Retinal pigment epithelial cell (primary cell): ENCODE measurements at regions not wholly inside any gene's neighbourhood (a gene's known extent, or its start where the extent isn't known, plus 50 kb on each side); places are given as distances from the start of the nearest gene placed in this dataset.
A peak's percentile ranks its signal among the peaks of the same experiment; 100 is the strongest.

Experiments used
- DNase-seq: peaks from one replicate; pipeline ENCODE4 v3.0.0-alpha.2; 2010; ENCODE audit warnings: low read depth
- H3K4me3 ChIP-seq: 2 replicates; pipeline ENCODE4 v1.5.1; 2011; ENCODE audit warnings: mild to moderate bottlenecking, low read length, control low read depth, moderate library complexity
- CTCF ChIP-seq: conservative IDR thresholded peaks from 2 replicates; pipeline ENCODE4 v1.5.1; 2011; ENCODE audit warnings: low read depth, low read length, control low read depth, inconsistent platforms

- no peak overlapping the region for H3K4me3 ChIP-seq
- DNase-seq, result peak; percentile 19
- no peak for TF ChIP-seq CTCF
Measured at GRCh38 chr9:31089549-31090221, 1294.8 kb upstream of the ACO1 start.

GRCh38 chr9:31100311-31100710, 1284.1 kb upstream of the ACO1 start:
- DNase-seq, result no peak
- no peak for TF ChIP-seq CTCF

GRCh38 chr9:31103836-31104235, 1280.6 kb upstream of the ACO1 start:
- TF ChIP-seq CTCF, result no peak
- DNase-seq, result no peak
- H3K4me3 ChIP-seq, result no peak overlapping the region

More at GRCh38 chr9:31100311-31100710, 1284.1 kb upstream of the ACO1 start:
- no peak overlapping the region for H3K4me3 ChIP-seq

- no peak for DNase-seq
- TF ChIP-seq CTCF, result no peak
- H3K4me3 ChIP-seq, result no peak overlapping the region
Measured at GRCh38 chr9:31104249-31104648, 1280.2 kb upstream of the ACO1 start.

- no peak for DNase-seq
- H3K4me3 ChIP-seq, result no peak overlapping the region
- no peak for TF ChIP-seq CTCF
Measured at GRCh38 chr9:31112491-31112890, 1272.0 kb upstream of the ACO1 start.

GRCh38 chr9:31114346-31114745, 1270.1 kb upstream of the ACO1 start:
- TF ChIP-seq CTCF, result no peak
- no peak overlapping the region for H3K4me3 ChIP-seq
- no peak for DNase-seq

- no peak overlapping the region for H3K4me3 ChIP-seq
- no peak for DNase-seq
- peak; percentile 76 for TF ChIP-seq CTCF
Measured at GRCh38 chr9:31119890-31120454, 1264.5 kb upstream of the ACO1 start.
